SK-N-MC (cell line): ENCODE measurements at regions not wholly inside any gene's neighbourhood (a gene's known extent, or its start where the extent isn't known, plus 50 kb on each side); places are given as distances from the start of the nearest gene placed in this dataset.

Experiments
- EZH2 ChIP-seq: fragments of 200-600 bp; sonication (generic); IDR thresholded peaks from one replicate; pipeline ENCODE4 v1.6.1; 2017; ENCODE audit warnings: antibody characterized with exemption
- FOXP2 ChIP-seq: optimal IDR thresholded peaks from 2 replicates; pipeline ENCODE3; 2011; ENCODE audit warnings: mild to moderate bottlenecking, moderate library complexity; ENCODE audit not compliant: insufficient read depth; ENCODE audit errors: extremely low read length, control extremely low read depth

DNA sequence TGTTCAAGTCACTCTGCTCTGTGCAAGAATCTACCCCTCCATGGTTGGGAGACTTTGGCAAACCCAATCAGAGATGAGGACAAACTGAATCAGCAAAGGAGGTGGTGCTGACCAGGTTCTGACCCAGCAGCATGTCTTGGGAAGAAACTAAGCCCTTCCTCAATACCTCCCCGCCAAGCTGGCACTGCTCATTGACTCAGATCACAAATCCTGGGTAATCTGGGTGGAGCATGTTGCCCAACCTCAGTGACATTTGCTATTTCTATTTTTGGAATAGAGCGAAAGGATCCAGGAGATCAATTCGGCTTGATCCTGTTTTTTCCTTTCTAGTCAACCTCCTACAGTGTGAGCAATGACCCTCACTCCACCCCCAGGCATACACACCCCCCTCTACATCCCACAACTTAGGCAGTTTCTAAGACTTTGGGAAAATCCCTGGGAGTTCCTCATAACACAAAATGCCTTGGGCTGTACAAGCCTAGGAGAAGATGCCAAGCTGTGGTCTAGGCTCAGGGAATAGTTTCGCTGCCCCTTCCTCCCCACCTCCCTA lies 166.8 kb upstream of the KCNJ6 start:
- no peak for TF ChIP-seq FOXP2
- TF ChIP-seq EZH2 = no peak
